Right lobe of liver (tissue), 4 donors: ENCODE measurements at regions not wholly inside any gene's neighbourhood (a gene's known extent, or its start where the extent isn't known, plus 50 kb on each side); places are given as distances from the start of the nearest gene placed in this dataset.

Experiments used
- POLR2A ChIP-seq: fragments of 450-650 bp; IDR thresholded peaks from one replicate; pipeline ENCODE4 v1.6.1; 2017; ENCODE audit warnings: antibody characterized with exemption, mild to moderate bottlenecking
- TF ChIP-seq, protein P1 (sequence below), 4 donors: fragments of 200-600 bp in 3 of 4; fragments of 450-650 bp in 1 of 4; IDR thresholded peaks; one replicate each; pipeline versions ENCODE4 v1.5.1 to v1.8.0; 2016 to 2022; ENCODE audit warnings: antibody characterized with exemption in 4 of 4, mild to moderate bottlenecking in 2 of 4
- donor health status: DM: no; HTN: no; CAD: no.
- donor health status: DM: no; HTN: no; CAD: no.
- donor health status: DM: no; HTN: yes; CAD: no.

DNA sequence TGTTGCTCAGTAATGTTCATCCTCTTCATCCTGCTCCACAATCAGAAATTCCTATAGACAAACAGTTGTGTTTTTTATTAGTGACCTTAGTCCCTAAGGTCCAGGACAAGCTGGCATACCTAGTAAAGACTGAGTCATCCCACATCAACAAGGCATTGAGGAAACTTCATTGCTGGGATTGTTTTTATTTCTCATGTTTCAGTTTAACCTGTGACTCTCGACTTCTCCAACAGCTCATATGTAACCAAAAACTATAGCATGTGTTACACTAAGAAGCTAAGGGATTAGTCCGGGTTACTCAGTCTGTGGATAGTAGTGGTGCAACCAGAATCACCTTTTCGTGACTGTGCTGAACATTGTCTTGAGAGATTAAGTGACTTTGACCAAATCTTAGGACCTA, 292.1 kb downstream of the RDH14 start:
- TF ChIP-seq POLR2A: no peak
- TF ChIP-seq, protein P1, sequence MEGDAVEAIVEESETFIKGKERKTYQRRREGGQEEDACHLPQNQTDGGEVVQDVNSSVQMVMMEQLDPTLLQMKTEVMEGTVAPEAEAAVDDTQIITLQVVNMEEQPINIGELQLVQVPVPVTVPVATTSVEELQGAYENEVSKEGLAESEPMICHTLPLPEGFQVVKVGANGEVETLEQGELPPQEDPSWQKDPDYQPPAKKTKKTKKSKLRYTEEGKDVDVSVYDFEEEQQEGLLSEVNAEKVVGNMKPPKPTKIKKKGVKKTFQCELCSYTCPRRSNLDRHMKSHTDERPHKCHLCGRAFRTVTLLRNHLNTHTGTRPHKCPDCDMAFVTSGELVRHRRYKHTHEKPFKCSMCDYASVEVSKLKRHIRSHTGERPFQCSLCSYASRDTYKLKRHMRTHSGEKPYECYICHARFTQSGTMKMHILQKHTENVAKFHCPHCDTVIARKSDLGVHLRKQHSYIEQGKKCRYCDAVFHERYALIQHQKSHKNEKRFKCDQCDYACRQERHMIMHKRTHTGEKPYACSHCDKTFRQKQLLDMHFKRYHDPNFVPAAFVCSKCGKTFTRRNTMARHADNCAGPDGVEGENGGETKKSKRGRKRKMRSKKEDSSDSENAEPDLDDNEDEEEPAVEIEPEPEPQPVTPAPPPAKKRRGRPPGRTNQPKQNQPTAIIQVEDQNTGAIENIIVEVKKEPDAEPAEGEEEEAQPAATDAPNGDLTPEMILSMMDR (IDR thresholded peaks at IDR 0.05): no peak
